ENCODE measurements at regions not wholly inside any gene's neighbourhood (a gene's known extent, or its start where the extent isn't known, plus 50 kb on each side); places are given as distances from the start of the nearest gene placed in this dataset.
"Not testable (repeated sequence)": the region's sequence is repeated elsewhere in the genome, so short reads cannot be mapped to it uniquely, and the experiment has no call there.

GRCh38 chrX:56029188-56029587, 203.0 kb upstream of the KLF8 start:
- no peak for TF ChIP-seq CTCF (IDR thresholded peaks at IDR 0.05; ENCODE audit: insufficient read depth, low read length, severe bottlenecking)
- DNase-seq (ENCODE audit: low read depth) (peak; percentile 35), FAIRE-seq (no peak)
- Histone ChIP-seq H3K27me3 (ENCODE audit: control insufficient read depth, insufficient read depth, low read length) (no peaks in the 10 kb centered on the region), H3K36me3 (ENCODE audit: control insufficient read depth, insufficient read depth, low read length) (no peaks in the 10 kb centered on the region), H3K4me3 (ENCODE audit: low read depth, low read length) (no peak overlapping the region)

GRCh38 chrX:56029691-56030090, 202.5 kb upstream of the KLF8 start:
- Histone ChIP-seq H3K4me3 (ENCODE audit: low read depth, low read length) (no peak overlapping the region), H3K27me3 (ENCODE audit: control insufficient read depth, insufficient read depth, low read length) (no peaks in the 10 kb centered on the region), H3K36me3 (ENCODE audit: control insufficient read depth, insufficient read depth, low read length) (no peaks in the 10 kb centered on the region)
- TF ChIP-seq CTCF (IDR thresholded peaks at IDR 0.05; ENCODE audit: insufficient read depth, low read length, severe bottlenecking), result no peak
- DNase-seq (ENCODE audit: low read depth) (peak; percentile 44), FAIRE-seq (no peak)

- no peak overlapping the region for H3K4me3 ChIP-seq (ENCODE audit: low read depth, low read length)
- no peak for TF ChIP-seq CTCF (IDR thresholded peaks at IDR 0.05; ENCODE audit: insufficient read depth, low read length, severe bottlenecking)
- DNase-seq (ENCODE audit: low read depth) (no peak), FAIRE-seq (no peak)
- H3K27me3 ChIP-seq (ENCODE audit: control insufficient read depth, insufficient read depth, low read length), result no peaks in the 10 kb centered on the region
- H3K36me3 ChIP-seq (ENCODE audit: control insufficient read depth, insufficient read depth, low read length), result no peaks in the 10 kb centered on the region
These were observed 200.7 kb upstream of the KLF8 start for GRCh38 chrX:56031409-56031808.

- Histone ChIP-seq H3K27me3 (ENCODE audit: control insufficient read depth, insufficient read depth, low read length) (no peaks in the 10 kb centered on the region), H3K36me3 (ENCODE audit: control insufficient read depth, insufficient read depth, low read length) (no peaks in the 10 kb centered on the region), H3K4me3 (ENCODE audit: low read depth, low read length) (no peak overlapping the region)
- no peak for TF ChIP-seq CTCF (IDR thresholded peaks at IDR 0.05; ENCODE audit: insufficient read depth, low read length, severe bottlenecking)
- no peak for DNase-seq (ENCODE audit: low read depth)
- no peak for FAIRE-seq
These were observed 198.5 kb upstream of the KLF8 start for GRCh38 chrX:56033495-56034180.

- H3K4me3 ChIP-seq (ENCODE audit: low read depth, low read length); H3K36me3 ChIP-seq (ENCODE audit: control insufficient read depth, insufficient read depth, low read length); FAIRE-seq; H3K27me3 ChIP-seq (ENCODE audit: control insufficient read depth, insufficient read depth, low read length); DNase-seq (ENCODE audit: low read depth): not testable (repeated sequence)
These were observed 179.4 kb upstream of the KLF8 start for GRCh38 chrX:56052673-56053330.

GRCh38 chrX:56057325-56057724, 174.8 kb upstream of the KLF8 start:
- no peaks in the 10 kb centered on the region for H3K27me3 ChIP-seq (ENCODE audit: control insufficient read depth, insufficient read depth, low read length)
- FAIRE-seq, result peak; percentile 62

More at GRCh38 chrX:56057325-56057724, 174.8 kb upstream of the KLF8 start:
- DNase-seq (ENCODE audit: low read depth), result no peak
- no peak overlapping the region for H3K4me3 ChIP-seq (ENCODE audit: low read depth, low read length)
- no peak for TF ChIP-seq CTCF (IDR thresholded peaks at IDR 0.05; ENCODE audit: insufficient read depth, low read length, severe bottlenecking)
- no peaks in the 10 kb centered on the region for H3K36me3 ChIP-seq (ENCODE audit: control insufficient read depth, insufficient read depth, low read length)

Measured in bronchial epithelial cell (primary cell).